Peyer's patch (tissue), 4 donors: ENCODE measurements at regions not wholly inside any gene's neighbourhood (a gene's known extent, or its start where the extent isn't known, plus 50 kb on each side); places are given as distances from the start of the nearest gene placed in this dataset.

ENCODE experiments used
- DNase-seq, 3 donors: peaks; one replicate each; pipeline ENCODE4 v3.0.0-alpha.2; 2017 to 2019
- H3K27ac ChIP-seq, 4 donors: fragments of 200-600 bp; sonication (generic); one replicate each; pipeline ENCODE4 v1.5.1; 2016 to 2019
- H3K27me3 ChIP-seq, 2 donors: fragments of 200-600 bp; sonication (generic); one replicate each; pipeline ENCODE4 v1.5.1; 2019
- H3K36me3 ChIP-seq, 3 donors: fragments of 200-600 bp; sonication (generic); one replicate each; pipeline ENCODE4 v1.5.1; 2016 to 2019
- H3K4me1 ChIP-seq, 4 donors: fragments of 200-600 bp; sonication (generic); one replicate each; pipeline ENCODE4 v1.5.1; 2016 to 2019
- H3K4me3 ChIP-seq, 4 donors: fragments of 200-600 bp; sonication (generic); 1 replicate in 3 of 4; 2 replicates in 1 of 4; pipeline ENCODE4 v1.5.1; 2016 to 2019; ENCODE audit warnings: mild to moderate bottlenecking in 1 of 4
- H3K9me3 ChIP-seq, 4 donors: fragments of 200-600 bp; sonication (generic); one replicate each; pipeline ENCODE4 v1.5.1; 2016 to 2019; ENCODE audit warnings: mild to moderate bottlenecking in 1 of 4
- CTCF ChIP-seq, 6 experiments: fragments of 450-650 bp in 4 of 6; fragments of 200-600 bp in 2 of 6; sonication (generic) in 1 of 6; IDR thresholded peaks; one replicate each; pipeline ENCODE4 v1.5.1; 2017 to 2019; ENCODE audit warnings: antibody characterized with exemption in 6 of 6, mild to moderate bottlenecking in 3 of 6, moderate library complexity in 1 of 6
- POLR2A ChIP-seq, 2 donors: fragments of 450-650 bp; IDR thresholded peaks; one replicate each; pipeline ENCODE4 v1.5.1; 2017; ENCODE audit warnings: antibody characterized with exemption in 2 of 2, mild to moderate bottlenecking in 2 of 2, moderate library complexity in 2 of 2

GRCh38 chr20:40081653-40082052, 607.4 kb downstream of the MAFB start:
- no peaks in the 10 kb centered on the region for H3K36me3 ChIP-seq
- DNase-seq: no peak
- H3K9me3 ChIP-seq: no peaks in the 10 kb centered on the region
- H3K27ac ChIP-seq: no peak overlapping the region
- H3K4me3 ChIP-seq: no peak overlapping the region
- H3K27me3 ChIP-seq: no peaks in the 10 kb centered on the region
- no peak for TF ChIP-seq POLR2A (IDR thresholded peaks at IDR 0.05)
- no peak for TF ChIP-seq CTCF (IDR thresholded peaks at IDR 0.05)
- no peaks in the 10 kb centered on the region for H3K4me1 ChIP-seq

- no peaks in the 10 kb centered on the region for H3K4me1 ChIP-seq
- TF ChIP-seq CTCF (IDR thresholded peaks at IDR 0.05): no peak
- no peak for TF ChIP-seq POLR2A (IDR thresholded peaks at IDR 0.05)
- no peak for DNase-seq
These were observed 608.9 kb downstream of the MAFB start for GRCh38 chr20:40080041-40080652.

GRCh38 chr20:40073535-40074111, 615.4 kb downstream of the MAFB start:
- H3K9me3 ChIP-seq: no peaks in the 10 kb centered on the region

More at GRCh38 chr20:40080041-40080652, 608.9 kb downstream of the MAFB start:
- Histone ChIP-seq H3K4me3 (no peak overlapping the region), H3K27ac (no peak overlapping the region), H3K36me3 (no peaks in the 10 kb centered on the region), H3K9me3 (no peaks in the 10 kb centered on the region), H3K27me3 (no peaks in the 10 kb centered on the region)

GRCh38 chr20:40072907-40073306, 616.1 kb downstream of the MAFB start:
- no peak for DNase-seq
- H3K27ac ChIP-seq: no peak overlapping the region
- H3K4me1 ChIP-seq: no peaks in the 10 kb centered on the region
- TF ChIP-seq CTCF (IDR thresholded peaks at IDR 0.05) (no peak), POLR2A (IDR thresholded peaks at IDR 0.05) (no peak)
- no peak overlapping the region for H3K4me3 ChIP-seq
- H3K36me3 ChIP-seq: no peaks in the 10 kb centered on the region
- H3K27me3 ChIP-seq: no peaks in the 10 kb centered on the region
- peaks cover 0 to 1% (median 0%) of the 10 kb centered on the region in 4 donors for H3K9me3 ChIP-seq

More at GRCh38 chr20:40073535-40074111, 615.4 kb downstream of the MAFB start:
- Histone ChIP-seq H3K4me3 (no peak overlapping the region), H3K27me3 (no peaks in the 10 kb centered on the region), H3K36me3 (no peaks in the 10 kb centered on the region), H3K27ac (no peak overlapping the region), H3K4me1 (no peaks in the 10 kb centered on the region)
- no peak for DNase-seq
- TF ChIP-seq CTCF (IDR thresholded peaks at IDR 0.05) (no peak), POLR2A (IDR thresholded peaks at IDR 0.05) (no peak)

- H3K27ac ChIP-seq: no peak overlapping the region
- no peaks in the 10 kb centered on the region for H3K9me3 ChIP-seq
- no peak overlapping the region for H3K4me3 ChIP-seq
- DNase-seq: no peak
- H3K27me3 ChIP-seq: no peaks in the 10 kb centered on the region
- no peaks in the 10 kb centered on the region for H3K36me3 ChIP-seq
- TF ChIP-seq CTCF (IDR thresholded peaks at IDR 0.05) (no peak), POLR2A (IDR thresholded peaks at IDR 0.05) (no peak)
- no peaks in the 10 kb centered on the region for H3K4me1 ChIP-seq
These were observed 632.9 kb downstream of the MAFB start for GRCh38 chr20:40056171-40056570.
